ENCODE measurements at regions not wholly inside any gene's neighbourhood (a gene's known extent, or its start where the extent isn't known, plus 50 kb on each side); places are given as distances from the start of the nearest gene placed in this dataset.

DNA sequence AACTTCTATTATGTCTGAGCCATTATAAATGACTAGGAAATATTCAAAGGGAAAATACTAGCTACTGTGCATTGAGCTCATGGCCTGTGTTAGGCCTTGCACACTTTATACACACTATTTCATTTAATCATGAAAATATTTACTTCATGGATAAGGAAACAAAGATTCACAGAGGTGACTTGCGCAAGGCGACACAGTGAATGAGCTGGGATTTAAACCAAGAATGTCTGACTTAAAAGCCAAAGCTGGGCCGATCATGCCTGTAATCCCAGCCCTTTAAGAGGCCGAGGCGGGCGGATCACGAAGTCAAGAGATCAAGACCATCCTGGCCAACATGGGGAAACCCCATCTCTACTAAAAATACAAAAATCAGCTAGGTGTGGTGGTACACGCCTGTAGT, 231.5 kb downstream of the MIAT start:
- H3K9ac ChIP-seq (replicated peaks in 1 of 4; ENCODE audit: extremely low read depth in 1 of 4, low read depth in 3 of 4, low read length in 3 of 4) = no peak overlapping the region
- WGBS, 2 experiments (ENCODE audit: extremely low coverage in 1 of 2, insufficient coverage in 1 of 2, insufficient read length in 1 of 2, insufficient replicate concordance in 2 of 2, low coverage in 1 of 2, low lambda C conversion rate in 2 of 2, missing lambda C conversion rate in 1 of 2) = 93% methylated on average over 8 of the region's 8 CpGs; no CpG with 5 or more reads in 1 of the 2 experiments
- no peak overlapping the region for H3K27ac ChIP-seq (ENCODE audit: low read depth, low read length)
- no peak overlapping the region for H2BK12ac ChIP-seq (ENCODE audit: low read depth, low read length)
- POLR2A ChIA-PET (ENCODE audit: partially characterized antibody) = no interaction called here
- no peak overlapping the region for H3K18ac ChIP-seq (ENCODE audit: extremely low read depth, low read length)
- H4K8ac ChIP-seq (ENCODE audit: extremely low read depth, insufficient read depth, low read length) = no peak overlapping the region
- H4K91ac ChIP-seq (replicated peaks; ENCODE audit: insufficient read length, low read length) = no peak overlapping the region
- no peaks in the 10 kb centered on the region for H3K36me3 ChIP-seq (ENCODE audit: control insufficient read depth in 2 of 4, insufficient read depth in 4 of 4, low read length in 3 of 4)
- FAIRE-seq (no peak), DNase-seq (ENCODE audit: low read depth in 1 of 2, low spot score in 2 of 2) (no peak)
- TF ChIP-seq, protein P1, sequence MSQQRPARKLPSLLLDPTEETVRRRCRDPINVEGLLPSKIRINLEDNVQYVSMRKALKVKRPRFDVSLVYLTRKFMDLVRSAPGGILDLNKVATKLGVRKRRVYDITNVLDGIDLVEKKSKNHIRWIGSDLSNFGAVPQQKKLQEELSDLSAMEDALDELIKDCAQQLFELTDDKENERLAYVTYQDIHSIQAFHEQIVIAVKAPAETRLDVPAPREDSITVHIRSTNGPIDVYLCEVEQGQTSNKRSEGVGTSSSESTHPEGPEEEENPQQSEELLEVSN (IDR thresholded peaks at IDR 0.05) = no peak
- peaks cover 0 to 2% (median 0%) of the 10 kb centered on the region in 4 experiments; a peak in 2 of 7 replicates for H3K27me3 ChIP-seq (replicated peaks in 1 of 4; ENCODE audit: control insufficient read depth in 3 of 4, extremely low read depth in 1 of 4, insufficient read depth in 3 of 4, low read length in 3 of 4)
- H3K4me1 ChIP-seq (replicated peaks in 1 of 4; ENCODE audit: control insufficient read depth in 3 of 4, insufficient read depth in 4 of 4, low read length in 3 of 4) = peaks cover 1 to 11% (median 5%) of the 10 kb centered on the region in 4 experiments; a peak in 4 of 7 replicates
- H2BK15ac ChIP-seq (ENCODE audit: low read length) = no peak overlapping the region
- no peak overlapping the region for H2AK5ac ChIP-seq (ENCODE audit: low read depth, low read length)
- no peaks in the 10 kb centered on the region for H3K23me2 ChIP-seq (ENCODE audit: low read depth, low read length)
- no peak overlapping the region for H3K56ac ChIP-seq (replicated peaks; ENCODE audit: insufficient read length, low read depth, low read length)
- no peak overlapping the region for H3K4me3 ChIP-seq (ENCODE audit: extremely low read depth in 1 of 4, insufficient read depth in 2 of 4, low read depth in 3 of 4, low read length in 4 of 4)
- no peak overlapping the region for H2BK5ac ChIP-seq (ENCODE audit: low read depth, low read length)
- H3K79me1 ChIP-seq (ENCODE audit: low read depth, low read length) = no peaks in the 10 kb centered on the region
- no peak overlapping the region for H2AFZ ChIP-seq (ENCODE audit: low read length)
- no peak overlapping the region for H4K5ac ChIP-seq (ENCODE audit: insufficient read length, low read depth, low read length)
- no peaks in the 10 kb centered on the region for H4K20me1 ChIP-seq (replicated peaks in 1 of 2; ENCODE audit: control insufficient read depth in 1 of 2, insufficient read depth in 2 of 2, low read length in 2 of 2)
- no peak overlapping the region for H3K4ac ChIP-seq (replicated peaks; ENCODE audit: insufficient read length, low read depth, low read length)
- H3K4me2 ChIP-seq (ENCODE audit: insufficient read depth in 1 of 2, low read depth in 2 of 2, low read length in 2 of 2) = no peak overlapping the region
- no peak overlapping the region for H2BK20ac ChIP-seq (ENCODE audit: low read length)
- no peak overlapping the region for H2BK120ac ChIP-seq (replicated peaks; ENCODE audit: low read depth, low read length)
- no peak overlapping the region for H3K23ac ChIP-seq (ENCODE audit: insufficient read length)
- H3K14ac ChIP-seq (ENCODE audit: insufficient read length) = no peak overlapping the region
- H3K9me3 ChIP-seq (ENCODE audit: insufficient read depth in 2 of 2, low read depth in 1 of 2, low read length in 1 of 2) = no peaks in the 10 kb centered on the region
- CTCF ChIA-PET (ENCODE audit: partially characterized antibody) = interaction anchor here (0.6 to 1.4 kb wide), 5 partner anchors 9 to 1878 kb away, joined by 3 to 5 read pairs (median 3); no protein-coding TSS in a partner anchor
- H3K79me2 ChIP-seq (ENCODE audit: control insufficient read depth in 1 of 2, insufficient read depth in 2 of 2, low read length in 2 of 2) = no peaks in the 10 kb centered on the region

Measured in H1 (cell line).